HepG2 (cell line): ENCODE measurements at regions not wholly inside any gene's neighbourhood (a gene's known extent, or its start where the extent isn't known, plus 50 kb on each side); places are given as distances from the start of the nearest gene placed in this dataset.

Experiments used
- ATAC-seq: fragments of 200-7000 bp; cut with Tn5 transposase; 3 replicates; pipeline ENCODE4 v1.9.1; 2020; ENCODE audit warnings: mild to moderate bottlenecking, moderate library complexity
- BruUV-seq: library from RNA; stranded (reverse); fragments of 400-500 nt; replicated peaks from 2 replicates; lab custom pipeline; 2021; lab: Mats Ljungman, UMichigan
- CTCF ChIA-PET: fragments of 300-600 bp; formaldehyde crosslinking; extraction: SDS; loops from one replicate; lab custom pipeline; 2021; ENCODE audit warnings: low total read pairs, inconsistent platforms, low intra/inter-chr PET ratio; lab: Yijun Ruan, JAX
- POLR2A ChIA-PET: fragments of 350-600 bp; sonication (Branson Sonifier 250); formaldehyde crosslinking; loops from one replicate; lab custom pipeline; 2020; ENCODE audit warnings: antibody characterized with exemption, inconsistent platforms; lab: Yijun Ruan, JAX
- DNase-seq: peaks from one replicate; pipeline ENCODE4 v3.0.0-alpha.2; 2015; ENCODE audit warnings: low spot score
- FAIRE-seq: peaks from 3 replicates; lab custom pipeline; 2011; peaks lifted over from hg19 to GRCh38; lab: Jason Lieb, UNC
- H2AFZ ChIP-seq: one replicate; pipeline ENCODE4 v1.6.1; 2011; ENCODE audit warnings: low read length, inconsistent platforms
- H3K27ac ChIP-seq: fragments of 300-600 bp; 3 replicates; pipeline ENCODE4 v1.8.0; 2011; ENCODE audit warnings: mixed run types, mild to moderate bottlenecking, mixed read lengths, low read length, inconsistent platforms; ENCODE audit not compliant: insufficient read depth; ENCODE audit errors: extremely low read length
- H3K27me3 ChIP-seq, 2 experiments: fragments of 200-600 bp in 1 of 2; 2 replicates in 1 of 2; 3 replicates in 1 of 2; pipeline versions ENCODE4 v1.6.0 to v1.8.0; 2011; ENCODE audit warnings: low read length in 2 of 2, mild to moderate bottlenecking in 2 of 2, moderate library complexity in 2 of 2, inconsistent platforms in 1 of 2; ENCODE audit not compliant: insufficient read depth in 2 of 2, control insufficient read depth in 1 of 2
- H3K36me3 ChIP-seq, 2 experiments: fragments of 200-600 bp in 1 of 2; replicated peaks in 1 of 2; 2 replicates in 1 of 2; 3 replicates in 1 of 2; pipeline versions ENCODE4 v1.5.1 to v1.8.0; 2011; ENCODE audit warnings: low read length in 2 of 2, inconsistent platforms in 1 of 2; ENCODE audit not compliant: insufficient read depth in 2 of 2, control insufficient read depth in 1 of 2
- H3K4me1 ChIP-seq: 2 replicates; pipeline ENCODE4 v1.5.1; 2012; ENCODE audit warnings: low read length, inconsistent platforms; ENCODE audit not compliant: insufficient read depth
- H3K4me2 ChIP-seq: 2 replicates; pipeline ENCODE4 v1.6.0; 2011; ENCODE audit warnings: low read depth, low read length, inconsistent platforms
- H3K4me3 ChIP-seq, 3 experiments: fragments of 200-600 bp in 1 of 3; sonication (generic), shearing (Covaris generic) in 1 of 3; replicated peaks in 1 of 3; 2 replicates each; pipeline ENCODE4 v1.5.1; 2011 to 2016; ENCODE audit warnings: low read length in 3 of 3, inconsistent platforms in 2 of 3, low read depth in 2 of 3, mild to moderate bottlenecking in 2 of 3, control low read depth in 1 of 3, mixed read lengths in 1 of 3; ENCODE audit not compliant: insufficient read depth in 1 of 3
- H3K79me2 ChIP-seq: one replicate; pipeline ENCODE4 v1.6.1; 2011; ENCODE audit warnings: low read length, inconsistent platforms; ENCODE audit not compliant: insufficient read depth
- H3K9ac ChIP-seq: 2 replicates; pipeline ENCODE4 v1.6.0; 2011; ENCODE audit warnings: mild to moderate bottlenecking, low read depth, low read length, inconsistent platforms; ENCODE audit not compliant: insufficient read depth
- H3K9me3 ChIP-seq: 2 replicates; pipeline ENCODE4 v1.5.1; 2012; ENCODE audit warnings: mild to moderate bottlenecking, low read length
- H4K20me1 ChIP-seq: 2 replicates; pipeline ENCODE4 v1.6.0; 2011; ENCODE audit warnings: inconsistent platforms, mild to moderate bottlenecking, low read length, moderate library complexity; ENCODE audit not compliant: insufficient read depth
- ETV6 ChIP-seq: sonication (generic); formaldehyde crosslinking; conservative IDR thresholded peaks from 2 replicates; pipeline ENCODE4 v1.4.0; 2020; ENCODE audit warnings: missing genetic modification reagents
- HBP1 ChIP-seq: IDR thresholded peaks from 2 replicates; pipeline ENCODE4 v1.6.1; 2016; ENCODE audit warnings: low read depth, control low read depth
- HOXA5 ChIP-seq: sonication (generic); formaldehyde crosslinking; IDR thresholded peaks from 2 replicates; pipeline ENCODE4 v1.4.0; 2020; ENCODE audit warnings: missing genetic modification reagents
- JDP2 ChIP-seq: sonication (generic); formaldehyde crosslinking; IDR thresholded peaks from 2 replicates; pipeline ENCODE4 v1.8.1; 2022; ENCODE audit warnings: missing genetic modification reagents, borderline replicate concordance
- MTA1 ChIP-seq: sonication (generic); formaldehyde crosslinking; IDR thresholded peaks from 2 replicates; pipeline ENCODE4 v1.4.0; 2020; ENCODE audit warnings: missing genetic modification reagents, mild to moderate bottlenecking, borderline replicate concordance
- NFYC ChIP-seq: IDR thresholded peaks from 2 replicates; pipeline ENCODE4 v1.6.1; 2016; ENCODE audit warnings: missing genetic modification reagents, missing compliant biosample characterization
- ZNF512 ChIP-seq: sonication (generic); formaldehyde crosslinking; IDR thresholded peaks from 2 replicates; pipeline ENCODE4 v1.4.0; 2020; ENCODE audit warnings: mild to moderate bottlenecking, missing genetic modification reagents
- ZNF720 ChIP-seq: sonication (generic); formaldehyde crosslinking; IDR thresholded peaks from 2 replicates; pipeline ENCODE4 v1.4.0; 2020; ENCODE audit warnings: missing genetic modification reagents
- ZNF766 ChIP-seq: sonication (generic); formaldehyde crosslinking; IDR thresholded peaks from 2 replicates; pipeline ENCODE4 v1.5.0; 2020; ENCODE audit warnings: missing genetic modification reagents, borderline replicate concordance
- WGBS: methylation state at CpG from one replicate; pipeline ENCODE4 v1.1.6; 2017; ENCODE audit warnings: low lambda C conversion rate; 5-methylcytosine and 5-hydroxymethylcytosine counted together
- in situ Hi-C: cut with HindIII; loops from 2 replicates; pipeline ENCODE4 v1.10.0; 2017; ENCODE audit warnings: low pct_unique_long_range_greater_than_20kb; ENCODE audit not compliant: extremely low pct_ligation_motif_present
- intact Hi-C: fragments of 100-400 bp; cut with micrococcal nuclease; formaldehyde crosslinking; loops from one replicate; pipeline ENCODE4 v1.10.0; 2022; ENCODE audit not compliant: unreplicated experiment

GRCh38 chr12:124450376-124450750 is 117.0 kb downstream of the NCOR2 start (continued):
- TF ChIP-seq ZNF512 (CRISPR knock-in tag) (no peak), HOXA5 (no peak), JDP2 (no peak), MTA1 (CRISPR knock-in tag) (no peak)

GRCh38 chr12:124449623-124450375 is 117.6 kb downstream of the NCOR2 start:
- no peaks in the 10 kb centered on the region for H3K9me3 ChIP-seq
- in situ Hi-C loops, result no loop called here
- TF ChIP-seq HBP1 (CRISPR knock-in tag) (no peak), ETV6 (CRISPR knock-in tag) (no peak), NFYC (no peak), ZNF720 (CRISPR knock-in tag) (no peak), ZNF766 (CRISPR knock-in tag) (no peak)
- ChIA-PET POLR2A (no interaction called here), CTCF (no interaction called here)
- peaks cover 0 to 14% of the 10 kb centered on the region in 2 experiments; a peak in 4 of 5 replicates for H3K36me3 ChIP-seq
- no peaks in the 10 kb centered on the region for H4K20me1 ChIP-seq
- intact Hi-C loops, result no loop called here
- no peaks in the 10 kb centered on the region for H3K27me3 ChIP-seq
- no TSS peak for BruUV-seq
- WGBS, result 95% methylated on average over 17 of the region's 25 CpGs
- no peak overlapping the region for H3K4me3 ChIP-seq
- DNase-seq (no peak), FAIRE-seq (no peak), ATAC-seq (no peak)
- H3K4me1 ChIP-seq, result no peaks in the 10 kb centered on the region
- no peak overlapping the region for H3K4me2 ChIP-seq
- no peak overlapping the region for H3K27ac ChIP-seq
- no peaks in the 10 kb centered on the region for H3K79me2 ChIP-seq
- no peak overlapping the region for H2AFZ ChIP-seq
- H3K9ac ChIP-seq, result no peak overlapping the region
